GM18909 (cell line): ENCODE measurements at regions not wholly inside any gene's neighbourhood (a gene's known extent, or its start where the extent isn't known, plus 50 kb on each side); places are given as distances from the start of the nearest gene placed in this dataset.

Experiments used
- ATAC-seq: cut with Tn5 transposase; IDR thresholded peaks from one replicate; pipeline ENCODE4 v1.9.1; 2021; ENCODE audit warnings: mild to moderate bottlenecking; ENCODE audit not compliant: unreplicated experiment, poor library complexity

DNA sequence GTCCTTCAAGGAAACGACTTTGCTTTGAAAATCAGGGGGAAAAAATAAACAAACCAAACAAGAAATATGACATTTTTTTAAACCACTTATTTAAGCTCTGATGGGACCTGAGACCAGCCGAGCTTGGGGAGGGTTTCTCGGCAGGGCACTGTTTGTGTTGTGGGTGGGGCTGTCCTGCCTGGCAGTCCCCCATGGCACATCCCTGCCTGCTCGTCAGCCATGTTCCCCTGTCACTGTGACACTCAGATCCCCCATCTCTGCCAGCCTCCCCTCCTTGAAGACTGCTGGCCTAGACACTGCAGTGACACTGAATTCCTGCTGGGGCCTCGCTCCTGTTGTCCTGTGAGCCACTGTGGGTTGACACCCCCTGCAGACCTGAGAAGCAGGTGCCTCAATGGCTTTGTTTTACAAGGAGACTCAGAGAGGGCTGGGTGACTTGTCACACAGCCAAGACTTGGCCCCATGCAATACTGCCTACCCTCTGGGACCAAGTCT is 95.1 kb upstream of the PTPN1 start:
- no peak for ATAC-seq

DNA sequence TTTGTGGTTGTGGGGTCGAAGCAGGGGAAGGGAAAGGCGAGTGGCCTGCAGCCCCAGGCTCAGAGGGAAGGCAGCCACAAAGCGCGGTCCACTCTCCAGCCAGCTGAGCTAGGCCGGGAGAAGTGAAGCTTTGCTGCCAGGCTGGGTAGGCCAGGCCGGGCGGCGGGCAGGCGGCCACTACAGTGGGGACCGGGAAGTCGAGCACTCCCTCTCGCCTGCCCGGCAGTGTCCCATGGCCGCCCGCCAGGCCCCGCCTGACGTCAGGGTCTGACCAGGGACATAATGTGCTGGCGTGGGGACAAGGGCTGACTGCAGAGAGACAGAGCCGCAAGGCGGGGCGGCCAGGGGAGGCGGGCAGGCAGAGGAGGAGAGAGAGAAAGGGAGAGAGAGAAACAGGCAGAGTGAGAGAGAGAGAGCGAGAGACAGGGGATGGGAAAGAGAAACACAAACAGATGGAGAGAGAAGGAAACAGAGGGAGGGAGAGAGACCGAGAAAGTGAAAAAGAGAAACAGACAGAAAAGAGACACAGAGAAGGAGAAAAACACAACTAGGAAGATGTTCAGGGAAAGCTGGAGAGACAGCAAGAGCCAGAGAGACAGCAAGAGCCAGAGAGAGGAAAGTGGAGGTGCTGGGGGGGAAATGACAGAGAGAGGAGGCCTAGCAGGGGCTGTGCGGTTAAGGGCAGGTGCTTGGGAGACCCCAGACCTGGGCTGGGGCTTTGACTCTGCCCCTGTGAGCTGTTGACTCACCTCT is 94.5 kb upstream of the PTPN1 start:
- ATAC-seq = no peak

- no peak for ATAC-seq
Observed at GRCh38 chr20:50416269-50417022, 93.7 kb upstream of the PTPN1 start.

DNA sequence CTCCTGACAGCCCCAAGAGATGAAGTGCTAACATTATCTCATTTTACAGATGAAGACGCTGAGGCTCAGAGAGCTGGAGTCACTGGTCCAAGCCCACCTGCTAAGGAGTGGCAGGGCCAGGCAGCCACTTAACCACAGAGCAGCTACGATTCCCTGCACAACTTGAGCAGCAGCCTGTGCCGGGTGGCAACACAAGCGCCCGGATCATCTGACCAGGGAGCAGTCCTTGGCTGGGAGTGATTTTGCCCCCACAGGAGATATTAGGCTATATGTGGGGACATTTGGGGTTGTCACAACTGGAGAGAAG is 93.2 kb upstream of the PTPN1 start:
- no peak for ATAC-seq

DNA sequence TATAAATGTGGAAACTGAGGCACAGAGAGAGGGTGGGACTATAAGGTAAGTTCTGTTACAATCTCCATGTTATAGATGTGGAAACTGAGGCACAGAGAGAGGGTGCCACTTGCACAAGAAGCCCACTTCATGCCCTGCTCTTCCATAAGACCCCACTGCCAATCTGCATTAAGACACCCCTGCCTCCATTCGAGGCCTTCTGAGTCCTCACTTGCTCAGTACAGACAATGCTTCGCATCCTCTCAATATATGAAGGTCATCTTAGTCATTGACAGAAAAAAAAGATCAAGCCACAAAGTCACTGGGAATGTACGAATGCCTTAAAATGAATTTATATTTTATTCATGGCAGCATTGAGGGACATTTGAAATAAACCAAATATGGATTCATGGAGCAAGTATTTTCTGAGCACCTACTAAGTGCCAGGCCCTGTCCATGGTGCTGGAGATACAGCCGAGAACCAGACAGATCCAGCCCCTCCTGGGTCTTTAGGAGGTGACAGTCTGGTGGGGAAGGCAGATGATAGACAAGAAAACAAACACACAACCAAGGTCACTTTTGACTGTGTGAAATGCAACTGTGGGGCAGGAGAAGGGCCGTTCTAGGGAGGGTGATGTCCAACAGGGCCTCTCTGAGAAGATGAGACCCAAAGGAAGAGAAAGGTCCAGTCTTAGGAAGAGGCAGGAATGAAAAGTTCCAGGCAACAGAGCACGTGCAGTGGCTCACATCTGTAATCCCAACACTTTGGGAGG is 92.5 kb upstream of the PTPN1 start:
- no peak for ATAC-seq

GRCh38 chr20:50418890-50419642 is 91.1 kb upstream of the PTPN1 start:
- ATAC-seq = no peak

- no peak for ATAC-seq
Observed at GRCh38 chr20:50420380-50420779, 89.8 kb upstream of the PTPN1 start.

- ATAC-seq = no peak
Observed at GRCh38 chr20:50421356-50422340, 88.5 kb upstream of the PTPN1 start.

GRCh38 chr20:50423758-50424157 is 86.4 kb upstream of the PTPN1 start:
- ATAC-seq = no peak

- ATAC-seq = no peak
Observed at GRCh38 chr20:50425076-50425475, 85.1 kb upstream of the PTPN1 start.

DNA sequence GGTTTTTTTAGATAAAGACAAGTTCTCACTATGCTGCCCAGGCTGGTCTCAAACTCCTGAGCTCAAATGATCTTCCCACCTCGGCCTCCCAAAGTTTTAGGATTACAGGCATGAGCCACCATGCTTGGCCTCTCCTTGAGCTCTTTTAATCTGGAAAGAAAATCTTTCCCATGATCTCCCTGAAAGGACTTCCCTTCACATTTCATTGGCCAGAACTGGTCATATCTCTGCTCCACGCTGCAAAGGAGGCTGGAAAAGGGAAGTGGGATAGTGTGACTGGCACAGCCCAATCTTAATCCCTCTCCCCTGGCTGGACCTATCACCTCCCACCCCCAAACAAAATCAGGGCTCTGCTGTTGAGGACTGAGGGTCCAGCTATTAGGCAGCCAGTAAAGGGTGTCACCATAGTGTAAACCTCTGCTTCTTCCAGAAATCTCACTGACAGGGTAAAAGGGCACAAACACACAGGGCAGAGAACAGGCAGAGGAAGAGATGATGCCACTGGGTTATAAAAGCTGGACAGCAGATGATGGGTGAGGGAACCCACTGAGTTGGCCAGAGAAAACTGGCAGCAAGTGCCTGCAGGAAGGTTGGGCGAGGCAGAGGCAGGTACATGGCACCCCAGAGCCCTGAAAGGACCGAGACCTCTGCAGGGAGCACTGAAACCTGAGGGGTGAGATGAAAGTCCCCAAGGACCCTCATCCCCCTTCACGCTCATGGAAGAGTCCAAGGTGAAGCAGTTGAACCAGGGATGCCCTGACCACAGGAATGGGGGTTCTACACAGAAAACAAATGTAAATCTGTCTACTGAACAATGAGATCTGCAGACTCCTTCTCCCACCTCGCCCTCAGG is 83.1 kb upstream of the PTPN1 start:
- no peak for ATAC-seq

GRCh38 chr20:50427719-50428083 is 82.5 kb upstream of the PTPN1 start:
- ATAC-seq = no peak

DNA sequence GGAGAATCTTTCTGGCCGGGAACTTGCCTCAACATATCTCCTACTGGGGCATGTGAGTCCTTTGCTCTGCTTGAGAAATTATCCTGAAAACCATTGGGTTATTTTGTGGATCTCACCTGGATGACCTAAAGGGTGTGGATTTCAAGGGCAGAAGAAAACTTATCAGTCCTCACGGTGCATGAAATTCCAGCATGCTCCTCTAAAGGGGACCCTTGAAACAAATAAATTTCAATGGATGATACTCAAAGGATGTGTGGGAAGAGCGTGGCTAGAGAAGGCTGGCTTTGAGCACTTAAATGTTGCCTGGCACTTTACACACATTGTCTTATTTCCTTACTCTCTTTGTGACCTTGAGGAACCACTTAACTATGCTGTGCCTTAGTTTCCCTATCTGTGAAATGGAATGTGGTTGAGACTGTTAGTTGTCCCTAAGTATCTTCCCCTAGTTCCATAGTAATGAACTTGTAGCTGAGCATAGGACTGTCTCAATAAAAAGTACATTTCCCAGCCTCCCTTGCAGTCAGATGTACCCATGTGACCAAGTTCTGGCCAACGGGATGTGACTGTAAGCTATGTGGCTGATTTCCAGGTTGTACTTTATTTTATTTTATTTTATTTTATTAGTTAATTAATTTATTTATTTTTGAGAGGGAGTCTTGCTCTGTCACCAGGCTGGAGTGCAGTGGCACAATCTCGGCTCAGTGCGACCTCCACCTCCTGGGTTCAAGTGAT is 81.9 kb upstream of the PTPN1 start:
- ATAC-seq = no peak

- no peak for ATAC-seq
Observed at GRCh38 chr20:50429412-50429811, 80.8 kb upstream of the PTPN1 start.

DNA sequence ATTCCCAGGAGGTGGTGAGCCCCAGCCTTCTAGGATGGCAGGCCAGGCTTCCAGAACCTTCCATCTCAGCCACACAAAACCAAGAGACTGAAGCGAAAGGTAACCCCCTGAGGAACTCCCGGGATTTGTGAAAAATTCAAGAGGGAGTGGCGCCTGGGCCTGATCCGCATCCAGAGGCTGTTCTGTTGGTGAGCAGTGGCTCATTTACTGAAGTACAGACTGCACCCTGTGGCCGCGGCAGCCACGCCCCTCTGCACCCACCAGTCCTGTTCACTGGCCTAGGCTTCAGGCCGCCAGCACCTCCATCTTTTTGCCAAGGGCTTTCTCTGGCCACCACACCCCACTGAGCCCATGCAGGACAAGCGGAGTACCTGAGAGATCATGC is 79.1 kb upstream of the PTPN1 start:
- no peak for ATAC-seq

- ATAC-seq = no peak
Observed at GRCh38 chr20:50433001-50433761, 77.0 kb upstream of the PTPN1 start.

DNA sequence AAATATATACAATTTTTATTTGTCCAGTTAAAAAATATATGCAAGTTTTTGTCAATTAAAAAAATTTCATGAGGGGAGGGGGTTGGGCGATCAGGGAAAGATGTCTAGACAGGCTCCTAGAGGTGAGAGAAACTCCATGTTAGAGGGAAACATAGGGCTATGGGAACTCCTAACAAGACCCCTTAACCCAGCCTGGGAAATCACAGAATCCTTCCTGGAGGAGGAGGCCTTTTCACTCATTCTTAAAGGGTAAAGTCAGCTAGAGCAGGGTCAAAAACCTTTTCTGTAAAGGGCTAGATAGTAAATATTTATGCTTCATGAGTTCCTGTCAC is 75.9 kb upstream of the PTPN1 start:
- ATAC-seq = no peak
